ENCODE measurements at regions not wholly inside any gene's neighbourhood (a gene's known extent, or its start where the extent isn't known, plus 50 kb on each side); places are given as distances from the start of the nearest gene placed in this dataset.

GRCh38 chr2:225293638-225294037 is 105.9 kb upstream of the NYAP2 start:
- intact Hi-C loops (cut with micrococcal nuclease; ENCODE audit: unreplicated experiment): no loop called here
- H3K79me2 ChIP-seq (ENCODE audit: insufficient read depth, low read depth, low read length): no peaks in the 10 kb centered on the region
- no peaks in the 10 kb centered on the region for H3K9me2 ChIP-seq (ENCODE audit: insufficient read depth, low read length)
- no peaks in the 10 kb centered on the region for H3K4me1 ChIP-seq (ENCODE audit: insufficient read depth, low read length, poor library complexity, severe bottlenecking)
- H3K4me2 ChIP-seq (ENCODE audit: low read length): no peak overlapping the region
- no peak overlapping the region for H3K27ac ChIP-seq (ENCODE audit: low read depth, low read length, poor library complexity, severe bottlenecking)
- no peaks in the 10 kb centered on the region for H4K20me1 ChIP-seq (ENCODE audit: insufficient read depth, low read length)
- no peaks in the 10 kb centered on the region for H3K36me3 ChIP-seq (ENCODE audit: insufficient read depth, low read length)
- no peak for DNase-seq (ENCODE audit: low spot score)
- H2AFZ ChIP-seq (ENCODE audit: low read length): no peak overlapping the region
- no TSS peak for BruUV-seq (replicated peaks)
- H3K9me3 ChIP-seq (ENCODE audit: low read length): 0 out of 2 replicates have a peak, but pooled peaks cover 4% of the 10 kb centered on the region
- ChIA-PET CTCF (ENCODE audit: unreplicated experiment) (no interaction called here), POLR2A (no interaction called here)
- TF ChIP-seq CTCF (conservative IDR thresholded peaks at IDR 0.05; ENCODE audit: low read length): no peak
- no peak for TF ChIP-seq EZH2phosphoT487 (IDR thresholded peaks at IDR 0.05; ENCODE audit: borderline replicate concordance, low read depth, low read length)
- no peak overlapping the region for H3K4me3 ChIP-seq (ENCODE audit: low read depth, low read length, poor library complexity, severe bottlenecking)

DNA sequence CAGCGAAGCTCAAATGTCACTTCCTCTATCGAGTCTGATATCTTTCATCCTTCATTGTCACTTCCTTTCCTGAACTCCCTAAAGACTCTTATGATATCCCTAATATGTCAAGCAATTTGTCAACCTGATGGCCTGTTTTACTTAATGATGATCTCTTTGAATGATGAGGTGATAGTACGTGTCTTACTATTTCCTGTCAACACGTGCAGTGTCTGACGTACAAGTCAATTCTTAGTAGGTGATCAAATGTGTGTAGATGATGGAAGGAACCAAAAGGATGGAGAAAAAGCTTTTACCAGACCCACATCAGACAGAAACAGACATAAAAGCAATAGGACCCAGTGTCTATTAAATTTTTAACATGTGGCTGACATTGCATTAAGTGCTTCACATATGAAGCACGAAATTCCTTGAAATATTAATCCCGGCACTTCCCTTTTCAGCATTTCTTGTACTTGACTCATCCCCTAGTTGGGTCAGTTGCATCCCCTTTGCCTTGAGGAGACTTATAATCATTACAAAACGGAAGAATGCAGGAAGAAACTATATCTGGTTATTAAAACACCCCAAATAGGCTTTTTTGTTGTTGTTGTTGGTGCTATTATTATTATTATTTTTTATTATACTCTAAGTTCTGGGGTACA is 108.6 kb upstream of the NYAP2 start:
- H3K4me3 ChIP-seq (ENCODE audit: low read depth, low read length, poor library complexity, severe bottlenecking): no peak overlapping the region
- H3K9me2 ChIP-seq (ENCODE audit: insufficient read depth, low read length): no peaks in the 10 kb centered on the region
- POLR2A ChIA-PET: no interaction called here
- no peaks in the 10 kb centered on the region; the same call in 1 of the 2 replicates for H3K9me3 ChIP-seq (ENCODE audit: low read length)
- BruUV-seq (replicated peaks): no TSS peak
- H3K27ac ChIP-seq (ENCODE audit: low read depth, low read length, poor library complexity, severe bottlenecking): no peak overlapping the region
- H3K4me2 ChIP-seq (ENCODE audit: low read length): no peak overlapping the region
- DNase-seq (ENCODE audit: low spot score): no peak
- no peaks in the 10 kb centered on the region for H3K79me2 ChIP-seq (ENCODE audit: insufficient read depth, low read depth, low read length)
- TF ChIP-seq EZH2phosphoT487 (IDR thresholded peaks at IDR 0.05; ENCODE audit: borderline replicate concordance, low read depth, low read length) (no peak), CTCF (conservative IDR thresholded peaks at IDR 0.05; ENCODE audit: low read length) (no peak)
- CTCF ChIA-PET (ENCODE audit: unreplicated experiment): no interaction called here
- no peaks in the 10 kb centered on the region for H3K36me3 ChIP-seq (ENCODE audit: insufficient read depth, low read length)
- H3K4me1 ChIP-seq (ENCODE audit: insufficient read depth, low read length, poor library complexity, severe bottlenecking): no peaks in the 10 kb centered on the region
- H2AFZ ChIP-seq (ENCODE audit: low read length): no peak overlapping the region
- no peaks in the 10 kb centered on the region for H4K20me1 ChIP-seq (ENCODE audit: insufficient read depth, low read length)
- intact Hi-C loops (cut with micrococcal nuclease; ENCODE audit: unreplicated experiment): no loop called here

GRCh38 chr2:225289659-225290058 is 109.9 kb upstream of the NYAP2 start:
- TF ChIP-seq EZH2phosphoT487 (IDR thresholded peaks at IDR 0.05; ENCODE audit: borderline replicate concordance, low read depth, low read length) (no peak), CTCF (conservative IDR thresholded peaks at IDR 0.05; ENCODE audit: low read length) (no peak)
- Histone ChIP-seq H3K4me2 (ENCODE audit: low read length) (no peak overlapping the region), H3K36me3 (ENCODE audit: insufficient read depth, low read length) (no peaks in the 10 kb centered on the region), H3K9me3 (ENCODE audit: low read length) (peaks cover 4% of the 10 kb centered on the region; the same call in 1 of the 2 replicates), H3K4me3 (ENCODE audit: low read depth, low read length, poor library complexity, severe bottlenecking) (no peak overlapping the region), H3K4me1 (ENCODE audit: insufficient read depth, low read length, poor library complexity, severe bottlenecking) (peaks cover 3% of the 10 kb centered on the region), H3K9me2 (ENCODE audit: insufficient read depth, low read length) (no peaks in the 10 kb centered on the region), H2AFZ (ENCODE audit: low read length) (no peak overlapping the region), H3K79me2 (ENCODE audit: insufficient read depth, low read depth, low read length) (no peaks in the 10 kb centered on the region), H3K27ac (ENCODE audit: low read depth, low read length, poor library complexity, severe bottlenecking) (no peak overlapping the region), H4K20me1 (ENCODE audit: insufficient read depth, low read length) (no peaks in the 10 kb centered on the region)
- DNase-seq (ENCODE audit: low spot score): no peak
- intact Hi-C loops (cut with micrococcal nuclease; ENCODE audit: unreplicated experiment): loop anchor here (10.0 kb wide), 1 partner anchor 165 kb away; no protein-coding TSS in a partner anchor
- POLR2A ChIA-PET: no interaction called here
- CTCF ChIA-PET (ENCODE audit: unreplicated experiment): no interaction called here
- BruUV-seq (replicated peaks): no TSS peak

All from OCI-LY7 (cell line).